Loucy (cell line): ENCODE measurements at regions not wholly inside any gene's neighbourhood (a gene's known extent, or its start where the extent isn't known, plus 50 kb on each side); places are given as distances from the start of the nearest gene placed in this dataset.
A peak's percentile ranks its signal among the peaks of the same experiment; 100 is the strongest.

Experiments used
- H2AFZ ChIP-seq: fragments of 200-600 bp; sonication (generic); 2 replicates; pipeline ENCODE4 v1.6.0; 2016; ENCODE audit warnings: antibody characterized with exemption, mild to moderate bottlenecking, low read length, moderate library complexity
- H3F3A ChIP-seq: fragments of 200-600 bp; 2 replicates; pipeline ENCODE4 v1.6.0; 2016; ENCODE audit warnings: antibody characterized with exemption, low read depth, mild to moderate bottlenecking
- H3K27me3 ChIP-seq: fragments of 200-600 bp; sonication (generic); 2 replicates; pipeline ENCODE4 v1.6.1; 2014; ENCODE audit warnings: low read length, mild to moderate bottlenecking; ENCODE audit not compliant: insufficient read depth, poor library complexity, severe bottlenecking
- H3K36me3 ChIP-seq: fragments of 200-600 bp; sonication (generic); 2 replicates; pipeline ENCODE4 v1.6.1; 2016; ENCODE audit warnings: low read length; ENCODE audit not compliant: insufficient read depth
- H3K4me1 ChIP-seq: fragments of 200-600 bp; sonication (generic); 2 replicates; pipeline ENCODE4 v1.5.1; 2014; ENCODE audit warnings: low read length, mild to moderate bottlenecking; ENCODE audit not compliant: insufficient read depth, poor library complexity, severe bottlenecking
- H3K4me2 ChIP-seq: fragments of 200-600 bp; sonication (generic); 2 replicates; pipeline ENCODE4 v1.6.0; 2014; ENCODE audit warnings: antibody characterized with exemption, low read length, low read depth, mild to moderate bottlenecking; ENCODE audit not compliant: poor library complexity, severe bottlenecking
- H3K4me3 ChIP-seq: fragments of 200-600 bp; sonication (generic); 2 replicates; pipeline ENCODE4 v1.5.1; 2014; ENCODE audit warnings: low read length, mild to moderate bottlenecking, mixed read lengths; ENCODE audit not compliant: poor library complexity, severe bottlenecking
- H3K79me2 ChIP-seq: fragments of 200-600 bp; sonication (generic); 2 replicates; pipeline ENCODE4 v1.6.1; 2014; ENCODE audit warnings: low read length; ENCODE audit not compliant: insufficient read depth
- H3K9ac ChIP-seq: fragments of 200-600 bp; sonication (generic); 2 replicates; pipeline ENCODE4 v1.6.0; 2014; ENCODE audit warnings: mild to moderate bottlenecking, low read depth, low read length, moderate library complexity; ENCODE audit not compliant: poor library complexity, severe bottlenecking
- H3K9me2 ChIP-seq: fragments of 200-600 bp; sonication (generic); replicated peaks from 2 replicates; pipeline ENCODE4 v1.6.1; 2016; ENCODE audit warnings: low read depth, low read length, mixed read lengths
- H3K9me3 ChIP-seq: fragments of 200-600 bp; sonication (generic); 2 replicates; pipeline ENCODE4 v1.6.1; 2014; ENCODE audit warnings: mild to moderate bottlenecking, antibody characterized with exemption, low read length, low read depth; ENCODE audit not compliant: insufficient read depth
- H4K20me1 ChIP-seq: fragments of 200-600 bp; sonication (generic); 2 replicates; pipeline ENCODE4 v1.6.0; 2014; ENCODE audit warnings: antibody characterized with exemption, low read length, mild to moderate bottlenecking; ENCODE audit not compliant: insufficient read depth, poor library complexity, severe bottlenecking
- CTCF ChIP-seq: fragments of 200-600 bp; sonication (generic); conservative IDR thresholded peaks from 2 replicates; pipeline ENCODE4 v1.5.1; 2014; ENCODE audit warnings: mild to moderate bottlenecking, antibody characterized with exemption, low read length
- EZH2phosphoT487 ChIP-seq: fragments of 200-600 bp; IDR thresholded peaks from 2 replicates; pipeline ENCODE4 v1.6.1; 2018; ENCODE audit warnings: antibody characterized with exemption, mild to moderate bottlenecking, moderate library complexity, borderline replicate concordance

GRCh38 chr3:103048068-103048722 lies 613.4 kb downstream of the ZPLD1 start:
- H3K79me2 ChIP-seq: no peaks in the 10 kb centered on the region
- no peak overlapping the region for H3K9ac ChIP-seq
- peak overlapping the region; percentile 38 for H3K4me3 ChIP-seq
- H3F3A ChIP-seq: peaks cover 5% of the 10 kb centered on the region
- no peaks in the 10 kb centered on the region for H3K36me3 ChIP-seq
- H3K9me3 ChIP-seq: no peaks in the 10 kb centered on the region
- no peaks in the 10 kb centered on the region for H3K9me2 ChIP-seq
- H2AFZ ChIP-seq: no peak overlapping the region
- no peaks in the 10 kb centered on the region for H4K20me1 ChIP-seq
- peak overlapping the region; percentile 68 for H3K4me2 ChIP-seq
- TF ChIP-seq EZH2phosphoT487 (no peak), CTCF (no peak)
- peaks cover 22% of the 10 kb centered on the region for H3K4me1 ChIP-seq
- no peaks in the 10 kb centered on the region for H3K27me3 ChIP-seq

DNA sequence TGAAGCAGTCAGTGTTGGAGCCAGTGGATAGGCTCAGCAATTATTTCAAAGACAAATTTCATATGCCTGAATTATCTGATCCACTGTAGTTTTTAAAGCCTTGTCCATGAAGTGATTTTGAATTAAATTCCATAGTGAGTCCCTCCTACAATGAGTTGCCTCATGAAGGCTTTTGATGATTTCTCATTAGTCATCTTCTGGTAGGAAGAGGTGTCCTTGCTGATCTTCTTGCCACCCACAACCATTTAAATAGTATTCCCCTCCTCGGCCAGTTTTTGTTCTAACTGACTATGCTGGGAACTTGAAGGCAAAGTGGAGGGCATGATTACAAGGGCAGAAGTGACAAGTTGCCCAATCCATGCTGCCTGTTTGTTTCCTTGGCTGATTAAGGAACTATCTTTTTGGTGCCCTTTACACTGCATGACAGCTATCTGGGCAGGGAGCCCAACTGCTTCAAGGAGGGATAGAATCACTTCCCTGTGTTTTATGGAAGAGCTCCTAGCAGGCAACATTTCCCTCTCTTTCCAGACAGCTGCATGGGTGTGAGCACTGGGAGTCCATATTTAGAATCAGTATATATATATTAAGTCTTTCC lies 617.5 kb downstream of the ZPLD1 start:
- Histone ChIP-seq H3K4me2 (no peak overlapping the region), H3K9me2 (no peaks in the 10 kb centered on the region), H3K36me3 (no peaks in the 10 kb centered on the region), H2AFZ (no peak overlapping the region), H3F3A (peaks cover 5% of the 10 kb centered on the region), H3K4me3 (no peak overlapping the region), H3K9ac (no peak overlapping the region), H3K27me3 (no peaks in the 10 kb centered on the region), H4K20me1 (no peaks in the 10 kb centered on the region), H3K79me2 (no peaks in the 10 kb centered on the region), H3K9me3 (no peaks in the 10 kb centered on the region), H3K4me1 (peaks cover 29% of the 10 kb centered on the region)
- TF ChIP-seq CTCF (no peak), EZH2phosphoT487 (no peak)

DNA sequence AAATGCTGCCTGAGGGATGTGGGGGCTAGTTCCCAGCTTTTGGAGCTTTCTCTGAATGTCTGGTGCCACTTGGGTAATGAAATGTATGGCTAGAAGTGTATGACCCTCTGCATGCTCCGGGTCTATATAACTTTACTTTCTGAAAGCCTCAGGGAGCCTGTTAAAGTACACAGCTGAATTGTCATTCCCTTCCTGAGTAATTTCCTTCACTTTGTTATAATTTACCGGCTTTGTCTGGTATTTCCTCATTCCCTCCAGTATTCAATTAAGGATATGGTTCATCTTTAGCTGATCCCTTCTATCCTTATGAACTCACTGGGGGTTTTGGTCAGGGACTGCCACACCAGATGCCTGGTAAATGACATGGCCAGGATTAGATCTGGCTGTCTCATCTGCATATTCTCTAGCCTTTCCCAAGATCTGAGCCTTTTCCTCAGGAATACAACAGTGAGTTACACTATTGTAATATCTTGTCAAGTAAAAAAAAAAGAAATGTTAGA lies 620.3 kb downstream of the ZPLD1 start:
- H3K9me3 ChIP-seq: no peaks in the 10 kb centered on the region
- H2AFZ ChIP-seq: no peak overlapping the region
- H3K4me3 ChIP-seq: no peak overlapping the region
- H4K20me1 ChIP-seq: no peaks in the 10 kb centered on the region
- no peaks in the 10 kb centered on the region for H3K27me3 ChIP-seq
- no peaks in the 10 kb centered on the region for H3K36me3 ChIP-seq
- no peak overlapping the region for H3K4me2 ChIP-seq
- no peaks in the 10 kb centered on the region for H3K9me2 ChIP-seq
- TF ChIP-seq CTCF (no peak), EZH2phosphoT487 (no peak)
- H3K4me1 ChIP-seq: peaks cover 14% of the 10 kb centered on the region
- no peaks in the 10 kb centered on the region for H3K79me2 ChIP-seq
- H3F3A ChIP-seq: no peaks in the 10 kb centered on the region
- H3K9ac ChIP-seq: no peak overlapping the region
